ENCODE measurements at regions not wholly inside any gene's neighbourhood (a gene's known extent, or its start where the extent isn't known, plus 50 kb on each side); places are given as distances from the start of the nearest gene placed in this dataset.

DNA sequence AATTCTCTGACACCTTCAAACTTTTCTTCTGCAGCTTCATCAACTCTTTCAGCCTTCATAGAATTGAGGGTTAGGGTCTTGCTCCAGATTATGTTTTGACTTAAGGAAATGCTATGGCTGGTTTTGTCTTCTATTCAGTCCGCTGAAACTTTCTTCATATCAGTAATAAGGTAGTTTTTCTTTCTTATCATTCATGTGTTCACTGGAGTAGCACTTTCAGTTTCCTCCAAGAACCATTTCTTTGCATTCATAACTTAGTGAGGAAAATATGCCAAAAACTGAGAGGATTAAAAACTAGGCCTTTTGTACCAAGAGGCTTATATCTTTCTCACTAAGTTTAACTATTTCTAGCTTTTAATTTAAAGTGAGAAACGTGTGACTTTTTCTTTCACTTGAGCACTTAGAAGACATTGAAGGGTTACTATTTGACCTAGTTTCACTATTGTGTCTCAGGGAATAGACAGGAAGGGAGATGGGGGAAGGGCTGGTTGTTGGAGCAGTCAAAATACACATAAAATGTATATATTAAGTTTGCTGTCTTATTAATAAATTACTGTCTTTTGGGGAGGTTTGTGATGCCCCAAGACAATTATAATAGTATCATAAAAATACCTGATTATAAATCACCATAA, 1110.1 kb downstream of the TBL1XR1 start:
- Histone ChIP-seq H3K27ac (ENCODE audit: low read depth in 2 of 2, low read length in 1 of 2) (no peak overlapping the region), H3K4me2 (no peak overlapping the region), H3K27me3 (ENCODE audit: insufficient read depth) (no peaks in the 10 kb centered on the region), H3K9ac (no peak overlapping the region), H3K79me2 (ENCODE audit: insufficient read depth) (no peaks in the 10 kb centered on the region), H3K36me3 (replicated peaks in 1 of 2; ENCODE audit: control insufficient read depth in 1 of 2, insufficient read depth in 2 of 2, low read length in 1 of 2) (no peaks in the 10 kb centered on the region), H3K4me3 (ENCODE audit: low read depth in 2 of 2, low read length in 1 of 2) (no peak overlapping the region), H3K9me3 (no peaks in the 10 kb centered on the region), H3F3A (replicated peaks; ENCODE audit: insufficient read depth) (no peaks in the 10 kb centered on the region), H3K4me1 (ENCODE audit: control insufficient read depth in 1 of 2, insufficient read depth in 2 of 2, low read depth in 1 of 2, low read length in 1 of 2) (no peaks in the 10 kb centered on the region), H4K20me1 (ENCODE audit: insufficient read depth) (no peaks in the 10 kb centered on the region), H3K9me2 (no peaks in the 10 kb centered on the region), H2AFZ (ENCODE audit: low read depth) (no peak overlapping the region)
- 32% methylated on average over 2 of the region's 2 CpGs for WGBS (ENCODE audit: low lambda C conversion rate)
- ChIA-PET POLR2A (no interaction called here), CTCF (no interaction called here)
- TF ChIP-seq TCF12 (IDR thresholded peaks at IDR 0.05) (no peak), TAF1 (IDR thresholded peaks at IDR 0.05; ENCODE audit: borderline replicate concordance, low read depth, low read length) (no peak), EP300 (IDR thresholded peaks at IDR 0.05; ENCODE audit: borderline replicate concordance in 1 of 2, low read depth in 1 of 2, low read length in 1 of 2) (no peak), EZH2phosphoT487 (IDR thresholded peaks at IDR 0.05; ENCODE audit: borderline replicate concordance, low read depth) (no peak), MXI1 (IDR thresholded peaks at IDR 0.05; ENCODE audit: low read depth, low read length) (no peak), GATA2 (CRISPR knock-in tag; IDR thresholded peaks at IDR 0.05) (no peak), FOSL2 (IDR thresholded peaks at IDR 0.05; ENCODE audit: borderline replicate concordance, low read depth) (no peak)
- TF ChIP-seq, protein P1, sequence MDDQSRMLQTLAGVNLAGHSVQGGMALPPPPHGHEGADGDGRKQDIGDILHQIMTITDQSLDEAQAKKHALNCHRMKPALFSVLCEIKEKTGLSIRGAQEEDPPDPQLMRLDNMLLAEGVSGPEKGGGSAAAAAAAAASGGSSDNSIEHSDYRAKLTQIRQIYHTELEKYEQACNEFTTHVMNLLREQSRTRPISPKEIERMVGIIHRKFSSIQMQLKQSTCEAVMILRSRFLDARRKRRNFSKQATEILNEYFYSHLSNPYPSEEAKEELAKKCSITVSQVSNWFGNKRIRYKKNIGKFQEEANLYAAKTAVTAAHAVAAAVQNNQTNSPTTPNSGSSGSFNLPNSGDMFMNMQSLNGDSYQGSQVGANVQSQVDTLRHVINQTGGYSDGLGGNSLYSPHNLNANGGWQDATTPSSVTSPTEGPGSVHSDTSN (IDR thresholded peaks at IDR 0.05): no peak
- TF ChIP-seq, protein P2, sequence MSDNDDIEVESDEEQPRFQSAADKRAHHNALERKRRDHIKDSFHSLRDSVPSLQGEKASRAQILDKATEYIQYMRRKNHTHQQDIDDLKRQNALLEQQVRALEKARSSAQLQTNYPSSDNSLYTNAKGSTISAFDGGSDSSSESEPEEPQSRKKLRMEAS (IDR thresholded peaks at IDR 0.05; ENCODE audit: low read depth): no peak
- TF ChIP-seq, protein P3, sequence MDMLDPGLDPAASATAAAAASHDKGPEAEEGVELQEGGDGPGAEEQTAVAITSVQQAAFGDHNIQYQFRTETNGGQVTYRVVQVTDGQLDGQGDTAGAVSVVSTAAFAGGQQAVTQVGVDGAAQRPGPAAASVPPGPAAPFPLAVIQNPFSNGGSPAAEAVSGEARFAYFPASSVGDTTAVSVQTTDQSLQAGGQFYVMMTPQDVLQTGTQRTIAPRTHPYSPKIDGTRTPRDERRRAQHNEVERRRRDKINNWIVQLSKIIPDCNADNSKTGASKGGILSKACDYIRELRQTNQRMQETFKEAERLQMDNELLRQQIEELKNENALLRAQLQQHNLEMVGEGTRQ (IDR thresholded peaks at IDR 0.05; ENCODE audit: borderline replicate concordance, low read depth, low read length): no peak
- no peak for DNase-seq

DNA sequence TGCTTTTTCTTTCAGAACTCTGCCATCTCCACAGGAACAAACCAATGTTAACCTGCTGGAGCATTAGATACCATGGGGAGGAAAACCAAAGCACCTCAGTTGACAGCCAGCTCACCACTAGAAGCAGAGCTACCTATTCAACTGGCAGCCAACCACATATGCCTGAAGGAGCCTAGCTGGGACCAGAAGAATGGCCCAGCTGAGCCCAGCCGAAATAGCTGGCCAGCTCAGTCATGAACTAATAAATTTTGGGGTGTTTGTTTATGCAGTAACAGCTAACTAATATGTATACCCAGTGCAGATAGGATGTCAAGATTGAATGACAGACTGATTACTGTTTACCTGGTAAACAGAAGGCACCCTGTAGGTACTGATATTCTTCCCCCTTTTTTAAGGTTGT, 1117.5 kb downstream of the TBL1XR1 start:
- WGBS (ENCODE audit: low lambda C conversion rate): 0% methylated on average over 1 of the region's 1 CpG
- Histone ChIP-seq H3K36me3 (replicated peaks in 1 of 2; ENCODE audit: control insufficient read depth in 1 of 2, insufficient read depth in 2 of 2, low read length in 1 of 2) (no peaks in the 10 kb centered on the region), H3K27ac (ENCODE audit: low read depth in 2 of 2, low read length in 1 of 2) (no peak overlapping the region), H3K9me2 (no peaks in the 10 kb centered on the region), H3K79me2 (ENCODE audit: insufficient read depth) (no peaks in the 10 kb centered on the region), H2AFZ (ENCODE audit: low read depth) (no peak overlapping the region), H3K9ac (no peak overlapping the region), H3F3A (replicated peaks; ENCODE audit: insufficient read depth) (no peaks in the 10 kb centered on the region), H3K9me3 (no peaks in the 10 kb centered on the region), H3K27me3 (ENCODE audit: insufficient read depth) (no peaks in the 10 kb centered on the region), H3K4me1 (ENCODE audit: control insufficient read depth in 1 of 2, insufficient read depth in 2 of 2, low read depth in 1 of 2, low read length in 1 of 2) (no peaks in the 10 kb centered on the region), H4K20me1 (ENCODE audit: insufficient read depth) (no peaks in the 10 kb centered on the region), H3K4me2 (no peak overlapping the region), H3K4me3 (ENCODE audit: low read depth in 2 of 2, low read length in 1 of 2) (no peak overlapping the region)
- TF ChIP-seq RXRA (IDR thresholded peaks at IDR 0.05; ENCODE audit: borderline replicate concordance, low read depth) (no peak), CHD2 (IDR thresholded peaks at IDR 0.05; ENCODE audit: low read length, partially characterized antibody) (no peak), MEF2A (IDR thresholded peaks at IDR 0.05; ENCODE audit: borderline replicate concordance, low read depth) (no peak), YY1 (IDR thresholded peaks at IDR 0.05; ENCODE audit: low read depth) (no peak), EP300 (IDR thresholded peaks at IDR 0.05; ENCODE audit: borderline replicate concordance in 1 of 2, low read depth in 1 of 2, low read length in 1 of 2) (no peak), TCF12 (IDR thresholded peaks at IDR 0.05) (no peak), FOXJ3 (CRISPR knock-in tag; IDR thresholded peaks at IDR 0.05) (no peak), EZH2phosphoT487 (IDR thresholded peaks at IDR 0.05; ENCODE audit: borderline replicate concordance, low read depth) (no peak), SIN3A (IDR thresholded peaks at IDR 0.05; ENCODE audit: borderline replicate concordance, low read depth, low read length) (no peak), RFX5 (IDR thresholded peaks at IDR 0.05; ENCODE audit: low read length) (no peak), FOSL2 (IDR thresholded peaks at IDR 0.05; ENCODE audit: borderline replicate concordance, low read depth) (no peak), NFIC (IDR thresholded peaks at IDR 0.05; ENCODE audit: borderline replicate concordance) (no peak), GATA2 (CRISPR knock-in tag; IDR thresholded peaks at IDR 0.05) (no peak), RAD21 (IDR thresholded peaks at IDR 0.05; ENCODE audit: low read length) (no peak), RCOR1 (IDR thresholded peaks at IDR 0.05; ENCODE audit: low read length) (no peak)
- TF ChIP-seq, protein P4, sequence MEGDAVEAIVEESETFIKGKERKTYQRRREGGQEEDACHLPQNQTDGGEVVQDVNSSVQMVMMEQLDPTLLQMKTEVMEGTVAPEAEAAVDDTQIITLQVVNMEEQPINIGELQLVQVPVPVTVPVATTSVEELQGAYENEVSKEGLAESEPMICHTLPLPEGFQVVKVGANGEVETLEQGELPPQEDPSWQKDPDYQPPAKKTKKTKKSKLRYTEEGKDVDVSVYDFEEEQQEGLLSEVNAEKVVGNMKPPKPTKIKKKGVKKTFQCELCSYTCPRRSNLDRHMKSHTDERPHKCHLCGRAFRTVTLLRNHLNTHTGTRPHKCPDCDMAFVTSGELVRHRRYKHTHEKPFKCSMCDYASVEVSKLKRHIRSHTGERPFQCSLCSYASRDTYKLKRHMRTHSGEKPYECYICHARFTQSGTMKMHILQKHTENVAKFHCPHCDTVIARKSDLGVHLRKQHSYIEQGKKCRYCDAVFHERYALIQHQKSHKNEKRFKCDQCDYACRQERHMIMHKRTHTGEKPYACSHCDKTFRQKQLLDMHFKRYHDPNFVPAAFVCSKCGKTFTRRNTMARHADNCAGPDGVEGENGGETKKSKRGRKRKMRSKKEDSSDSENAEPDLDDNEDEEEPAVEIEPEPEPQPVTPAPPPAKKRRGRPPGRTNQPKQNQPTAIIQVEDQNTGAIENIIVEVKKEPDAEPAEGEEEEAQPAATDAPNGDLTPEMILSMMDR (IDR thresholded peaks at IDR 0.05): no peak
- TF ChIP-seq, protein P3 (IDR thresholded peaks at IDR 0.05; ENCODE audit: borderline replicate concordance, low read depth, low read length): no peak
- no peak for DNase-seq
- ChIA-PET CTCF (no interaction called here), POLR2A (no interaction called here)

Measured in SK-N-SH (cell line).